Esophagus squamous epithelium (tissue), 4 donors: ENCODE measurements at regions not wholly inside any gene's neighbourhood (a gene's known extent, or its start where the extent isn't known, plus 50 kb on each side); places are given as distances from the start of the nearest gene placed in this dataset.

Experiments
- CTCF ChIP-seq, 6 experiments: fragments of 450-650 bp in 4 of 6; fragments of 200-600 bp in 2 of 6; sonication (generic) in 2 of 6; IDR thresholded peaks; one replicate each; pipeline ENCODE4 v1.5.1; 2016 to 2019; ENCODE audit warnings: antibody characterized with exemption in 6 of 6, mild to moderate bottlenecking in 4 of 6, moderate library complexity in 4 of 6
- POLR2A ChIP-seq, 4 donors: fragments of 450-650 bp; IDR thresholded peaks; one replicate each; pipeline ENCODE4 v1.6.1; 2017; ENCODE audit warnings: antibody characterized with exemption in 4 of 4, mild to moderate bottlenecking in 4 of 4, moderate library complexity in 3 of 4

GRCh38 chr14:27067961-27068360 lies 470.1 kb upstream of the NOVA1 start:
- no peak for TF ChIP-seq CTCF (IDR thresholded peaks at IDR 0.05)
- TF ChIP-seq POLR2A (IDR thresholded peaks at IDR 0.05): no peak
